NCI-H446 treated with DMSO at 0.1 percent for 48 hours (cell line): ENCODE measurements at regions not wholly inside any gene's neighbourhood (a gene's known extent, or its start where the extent isn't known, plus 50 kb on each side); places are given as distances from the start of the nearest gene placed in this dataset.
"Not testable (repeated sequence)": the region's sequence is repeated elsewhere in the genome, so short reads cannot be mapped to it uniquely, and the experiment has no call there.

Experiments used
- DNase-seq: peaks from one replicate; lab custom pipeline; 2025; lab: John Stamatoyannopoulos, UW

- DNase-seq = no peak
These were observed 85.0 kb upstream of the KIF5B start for GRCh38 chr10:32141018-32141807.

- DNase-seq = no peak
These were observed 84.2 kb upstream of the KIF5B start for GRCh38 chr10:32140403-32140802.

GRCh38 chr10:32139223-32140073 is 83.2 kb upstream of the KIF5B start:
- DNase-seq = peak; percentile 50

- DNase-seq = not testable (repeated sequence)
These were observed 80.7 kb upstream of the KIF5B start for GRCh38 chr10:32136927-32137326.

GRCh38 chr10:32135796-32136195 is 79.6 kb upstream of the KIF5B start:
- not testable (repeated sequence) for DNase-seq

- no peak for DNase-seq
These were observed 76.2 kb upstream of the KIF5B start for GRCh38 chr10:32132357-32132946.

GRCh38 chr10:32131388-32131787 is 75.2 kb upstream of the KIF5B start:
- DNase-seq = no peak

- no peak for DNase-seq
These were observed 74.6 kb upstream of the KIF5B start for GRCh38 chr10:32130788-32131187.

- no peak for DNase-seq
These were observed 68.8 kb upstream of the KIF5B start for GRCh38 chr10:32125023-32125422.

GRCh38 chr10:32123021-32123420 is 66.8 kb upstream of the KIF5B start:
- DNase-seq = no peak

- DNase-seq = no peak
These were observed 65.4 kb upstream of the KIF5B start for GRCh38 chr10:32121648-32122047.

GRCh38 chr10:32120147-32120546 is 63.9 kb upstream of the KIF5B start:
- DNase-seq = no peak

- no peak for DNase-seq
These were observed 58.3 kb upstream of the KIF5B start for GRCh38 chr10:32114508-32114907.

- no peak for DNase-seq
These were observed 55.8 kb upstream of the KIF5B start for GRCh38 chr10:32112055-32112454.

- DNase-seq = no peak
These were observed 55.4 kb upstream of the KIF5B start for GRCh38 chr10:32111585-32111984.

GRCh38 chr10:32110790-32111189 is 54.6 kb upstream of the KIF5B start:
- no peak for DNase-seq

- DNase-seq = no peak
These were observed 53.4 kb upstream of the KIF5B start for GRCh38 chr10:32109603-32110002.
